Left colon (tissue), 2 donors: ENCODE measurements at regions not wholly inside any gene's neighbourhood (a gene's known extent, or its start where the extent isn't known, plus 50 kb on each side); places are given as distances from the start of the nearest gene placed in this dataset.
"Not testable (repeated sequence)": the region's sequence is repeated elsewhere in the genome, so short reads cannot be mapped to it uniquely, and the experiment has no call there.

ENCODE experiments used
- ATAC-seq: fragments of 200-7000 bp; cut with Tn5 transposase; one replicate; pipeline ENCODE4 v1.9.1; 2020; ENCODE audit warnings: mild to moderate bottlenecking, moderate library complexity
- DNase-seq, 2 donors: peaks; one replicate each; pipeline ENCODE4 v3.0.0-alpha.2; 2020
- intact Hi-C, 2 donors: fragments of 100-400 bp; cut with DNase I in 1 of 2; cut with micrococcal nuclease in 1 of 2; formaldehyde crosslinking; loops; one replicate each; pipeline versions ENCODE4 v1.11.2 to v1.14.0; 2022; cut with DNase I, micrococcal nuclease
- donor health status: DM: no; HTN: no; CAD: no.
- donor health status: DM: yes; HTN: yes; CAD: no.

DNA sequence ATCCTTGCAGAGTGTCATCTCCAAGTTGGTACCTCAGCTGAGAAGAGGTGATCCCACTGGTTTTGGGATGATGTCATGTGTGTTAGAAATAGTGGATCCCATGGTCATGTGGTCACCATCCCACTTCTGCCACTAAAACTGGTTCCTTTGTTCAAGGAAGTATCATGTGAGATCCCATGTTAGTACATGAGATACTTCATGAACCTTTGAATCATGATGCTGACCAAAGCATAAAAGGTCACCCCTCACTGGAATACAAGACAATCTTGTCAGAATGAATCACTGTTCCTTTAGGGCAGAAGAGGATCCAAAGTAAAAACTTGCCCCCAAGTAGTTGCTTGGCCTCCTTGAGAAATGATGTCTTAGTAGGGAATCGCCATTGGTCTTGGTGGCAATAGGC, 150.9 kb upstream of the MOCS2 start:
- no peak for ATAC-seq
- intact Hi-C loops = loop anchor here in 1 of 2 donors (10.0 kb wide), 1 partner anchor 964 kb away; no protein-coding TSS in a partner anchor
- no peak for DNase-seq

- intact Hi-C loops = loop anchor here in 1 of 2 donors (10.0 kb wide), 1 partner anchor 964 kb away; no protein-coding TSS in a partner anchor
- ATAC-seq (no peak), DNase-seq (no peak)
These were observed 151.7 kb upstream of the MOCS2 start for GRCh38 chr5:53261245-53261644.

GRCh38 chr5:53262348-53262970, 152.9 kb upstream of the MOCS2 start:
- intact Hi-C loops = loop anchor here in 1 of 2 donors (10.0 kb wide), 1 partner anchor 962 kb away; no protein-coding TSS in a partner anchor
- no peak for DNase-seq
- no peak for ATAC-seq

DNA sequence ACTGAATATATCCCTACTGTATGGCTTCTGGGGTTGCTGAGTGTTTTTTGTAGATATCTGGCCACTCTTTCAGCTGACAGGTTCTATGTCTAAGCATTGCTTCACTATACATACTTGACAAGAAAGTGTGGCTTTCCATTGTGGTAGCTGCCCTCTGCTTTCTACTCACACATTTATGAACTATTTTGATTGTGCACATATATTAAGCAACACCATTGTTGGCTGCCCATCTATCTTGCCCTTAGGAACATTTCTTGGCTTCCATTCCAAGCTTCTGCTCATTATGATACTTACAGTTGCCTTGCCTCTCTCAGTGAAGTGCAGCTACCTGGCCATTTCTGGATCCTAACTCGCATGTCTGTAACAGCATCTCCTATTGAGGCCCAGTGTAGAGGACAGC, 153.6 kb upstream of the MOCS2 start:
- no peak for ATAC-seq
- no peak for DNase-seq
- intact Hi-C loops = loop anchor here in 1 of 2 donors (10.0 kb wide), 1 partner anchor 962 kb away; no protein-coding TSS in a partner anchor

GRCh38 chr5:53265043-53265442, 155.5 kb upstream of the MOCS2 start:
- ATAC-seq = no peak
- DNase-seq = no peak
- intact Hi-C loops = loop anchor here in 1 of 2 donors (10.0 kb wide), 1 partner anchor 960 kb away; no protein-coding TSS in a partner anchor

DNA sequence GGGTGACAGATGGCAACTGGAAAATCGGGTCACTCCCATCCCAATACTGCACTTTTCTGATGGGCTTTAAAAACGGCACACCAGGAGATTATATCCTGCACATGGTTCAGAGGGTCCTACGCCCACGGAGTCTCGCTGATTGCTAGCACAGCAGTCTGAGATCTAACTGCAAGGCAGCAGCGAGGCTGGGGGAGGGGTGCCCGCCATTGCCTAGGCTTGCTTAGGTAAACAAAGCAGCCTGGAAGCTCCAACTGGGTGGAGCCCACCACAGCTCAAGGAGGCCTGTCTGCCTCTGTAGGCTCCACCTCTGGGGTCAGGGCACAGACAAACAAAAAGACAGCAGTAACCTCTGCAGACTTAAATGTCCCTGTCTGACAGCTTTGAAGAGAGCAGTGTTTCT, 158.7 kb upstream of the MOCS2 start:
- not testable (repeated sequence) for ATAC-seq, DNase-seq
- intact Hi-C loops = loop anchor here in 1 of 2 donors (10.0 kb wide), 1 partner anchor 957 kb away; no protein-coding TSS in a partner anchor

DNA sequence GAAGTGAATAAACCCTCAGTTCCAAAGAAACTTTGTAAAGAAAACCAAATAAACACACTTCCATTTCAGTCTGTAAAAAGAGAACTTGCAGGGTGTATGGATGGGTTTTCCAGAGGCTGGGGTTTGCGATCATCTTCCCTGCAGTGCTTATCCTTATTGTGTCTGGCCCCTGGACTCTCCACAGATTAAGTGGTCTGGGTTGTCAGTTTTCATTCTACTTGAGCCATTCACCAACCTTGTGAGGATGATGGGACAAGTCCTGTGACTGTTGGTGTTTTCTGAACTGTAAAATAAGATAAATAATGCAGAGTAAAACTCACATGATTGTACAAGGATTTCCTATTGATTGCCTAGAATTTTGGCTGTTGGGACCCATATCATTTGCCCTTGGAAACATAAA, 166.1 kb upstream of the MOCS2 start:
- intact Hi-C loops = no loop called here

GRCh38 chr5:53276825-53277224, 167.3 kb upstream of the MOCS2 start:
- intact Hi-C loops = no loop called here
- DNase-seq = no peak
- no peak for ATAC-seq

More for the DNA sequence above, 166.1 kb upstream of the MOCS2 start:
- DNase-seq (no peak), ATAC-seq (no peak)

- intact Hi-C loops = no loop called here
- DNase-seq (no peak), ATAC-seq (no peak)
These were observed 167.9 kb upstream of the MOCS2 start for GRCh38 chr5:53277491-53277890.

DNA sequence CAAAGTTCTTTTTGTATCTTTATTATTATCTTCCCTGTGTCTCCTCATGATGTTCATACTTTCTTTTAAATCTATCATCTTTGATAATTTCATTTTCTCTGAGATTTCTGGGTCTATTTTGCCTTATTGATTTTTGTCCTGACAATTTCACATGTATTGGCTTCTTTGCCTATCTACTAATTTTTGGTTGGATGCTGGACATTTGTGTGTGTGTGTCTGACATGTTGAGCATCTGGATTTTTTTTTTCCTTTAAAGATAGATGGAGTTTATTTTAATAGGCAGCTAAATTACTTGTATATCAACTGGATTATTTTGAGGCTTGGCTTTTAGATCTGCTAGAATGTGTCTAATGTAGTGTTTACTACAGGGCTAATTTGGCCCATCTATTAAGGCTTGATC, 178.0 kb upstream of the MOCS2 start:
- ATAC-seq = no peak
- no peak for DNase-seq
- intact Hi-C loops = no loop called here

GRCh38 chr5:53288511-53288910, 179.0 kb upstream of the MOCS2 start:
- no peak for ATAC-seq
- intact Hi-C loops = no loop called here
- DNase-seq = no peak

GRCh38 chr5:53291047-53291446, 181.5 kb upstream of the MOCS2 start:
- intact Hi-C loops = no loop called here
- DNase-seq (no peak), ATAC-seq (no peak)

- DNase-seq = no peak
- no peak for ATAC-seq
- intact Hi-C loops = no loop called here
These were observed 182.0 kb upstream of the MOCS2 start for GRCh38 chr5:53291528-53291927.

GRCh38 chr5:53298841-53299240, 181.6 kb upstream of the FST start:
- intact Hi-C loops = no loop called here
- no peak for ATAC-seq
- DNase-seq = no peak

DNA sequence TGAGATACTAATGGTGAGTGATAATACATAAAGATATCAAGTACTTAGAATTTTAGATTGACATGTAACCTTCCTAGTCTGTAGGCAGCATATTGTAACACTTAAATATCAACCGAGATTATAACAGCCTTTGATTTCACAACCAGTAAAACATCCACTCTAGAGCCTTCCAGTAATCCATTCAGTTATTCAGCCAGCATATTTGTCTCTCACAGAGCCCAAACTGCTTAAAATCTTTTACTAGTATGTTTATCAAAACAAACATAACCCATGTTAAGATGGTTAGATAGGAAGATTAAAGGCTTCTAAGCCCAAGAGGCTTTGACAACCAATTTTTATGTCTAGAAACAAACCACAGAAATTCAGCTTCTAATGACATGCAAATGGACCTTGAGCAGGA, 177.9 kb upstream of the FST start:
- intact Hi-C loops = no loop called here
- ATAC-seq = no peak
- DNase-seq = no peak

DNA sequence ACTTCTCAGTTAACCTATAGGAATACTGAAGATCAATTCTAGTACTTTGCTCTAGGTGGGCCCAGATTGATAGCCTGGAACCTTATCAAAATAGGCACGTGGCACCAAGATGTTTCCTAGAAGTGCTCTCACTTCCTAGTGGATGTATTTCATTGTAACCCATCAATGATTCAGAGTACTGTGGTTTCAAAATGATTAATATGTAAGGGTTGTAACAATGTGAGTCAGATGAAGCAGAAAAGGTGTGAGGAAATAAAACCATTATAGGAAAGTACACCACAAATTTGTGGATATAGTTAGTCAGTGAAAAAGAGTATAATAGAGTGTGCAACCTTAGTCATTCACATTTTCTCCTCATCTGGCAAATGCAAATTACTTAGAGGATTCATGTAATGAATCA, 177.3 kb upstream of the FST start:
- ATAC-seq = no peak
- intact Hi-C loops = no loop called here
- no peak for DNase-seq

GRCh38 chr5:53305316-53305715, 175.1 kb upstream of the FST start:
- DNase-seq, intact Hi-C loops, ATAC-seq: not testable (repeated sequence)

- intact Hi-C loops = no loop called here
- ATAC-seq (no peak), DNase-seq (no peak)
These were observed 170.8 kb upstream of the FST start for GRCh38 chr5:53309653-53310052.

DNA sequence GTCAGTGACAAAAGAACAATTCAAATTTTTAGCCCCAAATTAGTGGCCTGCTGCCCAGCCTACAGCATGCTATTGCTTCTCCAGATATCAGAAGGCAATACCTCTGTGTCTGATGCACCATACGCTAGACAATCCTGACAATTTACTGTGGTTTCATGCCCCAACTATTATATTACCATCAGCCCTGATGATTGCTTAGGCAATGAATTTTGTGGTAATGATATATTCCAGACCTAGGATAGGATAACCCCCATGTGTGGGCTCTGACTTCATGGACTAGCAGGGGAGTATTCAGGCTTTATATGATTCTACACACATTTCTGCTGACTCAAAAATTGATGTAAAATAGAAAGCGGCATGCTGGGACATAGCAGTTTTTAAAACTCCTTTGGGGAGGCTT, 168.7 kb upstream of the FST start:
- intact Hi-C loops = no loop called here
- DNase-seq = no peak
- ATAC-seq = no peak

- ATAC-seq = no peak
- intact Hi-C loops = no loop called here
- no peak for DNase-seq
These were observed 167.3 kb upstream of the FST start for GRCh38 chr5:53313145-53313544.

DNA sequence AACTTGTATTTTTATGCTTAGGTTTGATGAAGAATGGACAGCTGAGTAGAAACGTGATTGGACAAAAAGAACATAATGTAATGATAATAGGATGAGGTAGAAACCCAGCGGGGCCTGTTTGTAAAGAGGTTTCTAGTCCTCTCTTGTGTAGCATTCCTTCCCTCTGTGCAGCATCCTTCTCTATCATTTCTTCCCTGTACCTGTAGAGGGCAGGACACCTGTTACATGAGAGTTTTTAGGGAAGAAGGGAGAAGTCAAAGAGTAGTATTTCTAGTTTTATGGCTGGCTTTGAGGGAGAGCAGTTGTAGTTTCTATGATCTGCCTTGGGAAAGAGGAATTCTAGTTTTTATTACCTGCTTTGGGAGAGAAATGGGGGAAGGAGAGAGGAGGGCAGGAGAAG, 162.1 kb upstream of the FST start:
- ATAC-seq = no peak
- DNase-seq = no peak
- intact Hi-C loops = no loop called here
